GM12873 (cell line): ENCODE measurements at regions not wholly inside any gene's neighbourhood (a gene's known extent, or its start where the extent isn't known, plus 50 kb on each side); places are given as distances from the start of the nearest gene placed in this dataset.

Experiments used
- TF ChIP-seq, protein P1 (sequence below): IDR thresholded peaks from 2 replicates; pipeline ENCODE4 v1.5.1; 2012; ENCODE audit warnings: low read depth, mild to moderate bottlenecking, moderate library complexity, low read length, control low read depth; ENCODE audit not compliant: insufficient read depth; ENCODE audit errors: missing control alignments

DNA sequence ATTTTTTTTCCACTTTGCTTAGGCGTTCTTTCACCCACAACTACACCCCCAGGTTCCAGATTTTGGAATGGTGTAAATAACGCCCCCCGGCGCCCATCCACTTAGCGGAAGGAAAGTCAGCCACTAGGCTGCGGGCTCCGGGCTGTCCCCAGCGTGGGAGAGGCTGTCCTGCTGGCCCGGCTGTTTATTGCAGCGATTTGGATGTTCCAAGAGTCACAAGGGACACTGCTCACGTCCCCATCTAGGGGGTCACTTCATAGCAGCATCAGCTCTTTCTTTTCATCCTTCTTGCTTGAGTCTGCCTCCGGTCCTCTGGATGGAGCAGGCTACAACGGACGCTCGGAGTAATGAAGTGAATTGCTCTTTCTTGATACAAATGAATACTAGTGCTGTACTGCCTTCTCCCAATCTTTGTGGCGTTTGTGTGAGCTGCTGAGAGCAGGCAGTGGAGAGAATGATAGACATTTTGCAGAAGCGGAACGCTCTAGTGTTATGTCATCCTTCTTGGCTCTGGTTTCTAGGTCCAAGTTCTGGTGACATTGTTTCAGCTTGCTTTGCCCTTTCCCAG is 50.7 kb upstream of the PAIP2B start:
- TF ChIP-seq, protein P1, sequence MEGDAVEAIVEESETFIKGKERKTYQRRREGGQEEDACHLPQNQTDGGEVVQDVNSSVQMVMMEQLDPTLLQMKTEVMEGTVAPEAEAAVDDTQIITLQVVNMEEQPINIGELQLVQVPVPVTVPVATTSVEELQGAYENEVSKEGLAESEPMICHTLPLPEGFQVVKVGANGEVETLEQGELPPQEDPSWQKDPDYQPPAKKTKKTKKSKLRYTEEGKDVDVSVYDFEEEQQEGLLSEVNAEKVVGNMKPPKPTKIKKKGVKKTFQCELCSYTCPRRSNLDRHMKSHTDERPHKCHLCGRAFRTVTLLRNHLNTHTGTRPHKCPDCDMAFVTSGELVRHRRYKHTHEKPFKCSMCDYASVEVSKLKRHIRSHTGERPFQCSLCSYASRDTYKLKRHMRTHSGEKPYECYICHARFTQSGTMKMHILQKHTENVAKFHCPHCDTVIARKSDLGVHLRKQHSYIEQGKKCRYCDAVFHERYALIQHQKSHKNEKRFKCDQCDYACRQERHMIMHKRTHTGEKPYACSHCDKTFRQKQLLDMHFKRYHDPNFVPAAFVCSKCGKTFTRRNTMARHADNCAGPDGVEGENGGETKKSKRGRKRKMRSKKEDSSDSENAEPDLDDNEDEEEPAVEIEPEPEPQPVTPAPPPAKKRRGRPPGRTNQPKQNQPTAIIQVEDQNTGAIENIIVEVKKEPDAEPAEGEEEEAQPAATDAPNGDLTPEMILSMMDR: peak; percentile 33

DNA sequence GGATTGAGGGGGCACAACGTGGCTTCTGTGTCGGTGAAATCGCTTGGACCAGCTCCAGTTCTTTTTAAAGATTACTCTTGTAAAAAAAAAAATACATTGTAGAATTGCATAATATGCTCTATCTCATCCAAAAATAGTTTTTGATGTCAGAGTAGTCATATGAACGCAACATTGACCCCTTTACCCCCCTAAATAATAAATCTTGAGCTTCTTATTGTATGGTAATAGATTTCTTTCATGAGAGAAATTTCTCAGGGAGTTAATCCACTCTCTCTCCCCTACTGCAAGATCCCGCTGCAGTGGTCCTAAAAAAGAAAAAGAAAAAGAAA is 50.2 kb upstream of the PAIP2B start:
- TF ChIP-seq, protein P1: no peak

DNA sequence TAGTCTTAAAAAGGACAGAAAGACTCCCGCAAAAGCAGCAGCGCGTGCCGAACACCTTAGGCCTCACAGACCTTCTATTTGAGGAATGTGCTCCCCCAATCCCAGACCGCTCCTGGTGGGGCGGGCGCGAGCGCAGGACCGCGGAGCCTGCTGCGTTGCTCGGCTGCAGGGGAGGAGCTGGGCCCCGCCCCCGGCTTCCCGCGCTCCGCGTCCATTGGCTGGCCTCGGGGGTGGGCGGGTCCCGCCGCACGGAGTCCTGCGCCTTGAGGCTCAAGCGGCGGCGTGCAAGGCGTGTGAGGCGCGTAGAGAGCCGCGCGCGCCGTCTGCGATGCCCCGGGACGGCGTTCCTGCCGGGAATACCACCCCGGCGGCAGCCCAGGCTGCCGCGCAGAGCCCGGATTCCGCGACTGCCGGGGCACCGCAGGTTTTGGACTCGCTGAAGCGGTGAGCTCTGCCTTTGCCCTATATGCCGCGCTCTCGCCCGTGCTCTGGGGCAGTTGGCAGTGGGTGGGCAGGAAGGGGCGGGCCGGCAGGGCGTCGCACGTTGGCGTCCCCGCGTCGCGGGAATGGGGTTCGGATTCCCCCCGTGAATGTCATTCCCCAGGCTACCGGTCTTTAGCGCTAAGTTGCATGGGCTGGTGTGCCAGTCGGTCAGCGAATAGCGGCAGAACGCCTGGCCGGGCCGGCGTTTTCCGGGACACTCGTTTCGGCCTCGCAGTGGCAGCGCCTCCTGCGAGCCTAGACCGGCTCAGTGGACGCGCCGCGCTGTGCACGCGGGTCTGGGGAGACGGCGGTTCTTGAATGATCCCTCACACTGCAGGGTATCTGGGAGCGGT is 49.6 kb upstream of the PAIP2B start:
- TF ChIP-seq, protein P1: no peak
